K562 (cell line): ENCODE measurements at regions not wholly inside any gene's neighbourhood (a gene's known extent, or its start where the extent isn't known, plus 50 kb on each side); places are given as distances from the start of the nearest gene placed in this dataset.

Experiments used
- CCNT2 ChIP-seq: IDR thresholded peaks from 2 replicates; pipeline ENCODE4 v1.6.1; 2011; ENCODE audit warnings: borderline replicate concordance, low read depth, mild to moderate bottlenecking, moderate library complexity, mixed read lengths, low read length; ENCODE audit not compliant: insufficient read length; ENCODE audit errors: extremely low read depth
- CTCF ChIP-seq, 3 experiments: IDR thresholded peaks in 2 of 3; conservative IDR thresholded peaks in 1 of 3; 2 replicates each; pipeline ENCODE4 v1.5.1; 2011 to 2012; ENCODE audit warnings: low read length in 3 of 3, mild to moderate bottlenecking in 3 of 3, control low read depth in 2 of 3, improper control_type of control experiment in 1 of 3, inconsistent platforms in 1 of 3, low read depth in 1 of 3, mixed read lengths in 1 of 3, moderate library complexity in 1 of 3; ENCODE audit not compliant: insufficient read depth in 2 of 3
- GATA2 ChIP-seq: sonication (generic); formaldehyde crosslinking; IDR thresholded peaks from 2 replicates; pipeline ENCODE4 v1.4.0; 2020; ENCODE audit warnings: mild to moderate bottlenecking, missing genetic modification reagents
- IRF1 ChIP-seq: sonication (generic); formaldehyde crosslinking; IDR thresholded peaks from 2 replicates; pipeline ENCODE4 v1.8.0; 2022; ENCODE audit warnings: missing genetic modification reagents, mild to moderate bottlenecking, borderline replicate concordance
- PHF8 ChIP-seq: fragments of 200-600 bp; sonication (generic); IDR thresholded peaks from 2 replicates; pipeline ENCODE4 v1.6.1; 2012; ENCODE audit warnings: mixed run types, mild to moderate bottlenecking, inconsistent platforms, low read length, moderate library complexity, borderline replicate concordance
- RCOR1 ChIP-seq, 2 experiments: IDR thresholded peaks; 2 replicates each; pipeline ENCODE4 v1.6.1; 2012; ENCODE audit warnings: low read depth in 2 of 2, low read length in 2 of 2, borderline replicate concordance in 1 of 2, improper control_type of control experiment in 1 of 2
- RFX5 ChIP-seq: IDR thresholded peaks from 2 replicates; pipeline ENCODE4 v1.6.1; 2011; ENCODE audit warnings: low read depth, mild to moderate bottlenecking, improper control_type of control experiment, low read length
- SMAD1 ChIP-seq: fragments of 150-350 bp; IDR thresholded peaks from 2 replicates; pipeline ENCODE4 v1.6.1; 2014; ENCODE audit warnings: low read length, low read depth; ENCODE audit not compliant: partially characterized antibody
- STAG1 ChIP-seq: sonication (generic); formaldehyde crosslinking; IDR thresholded peaks from 2 replicates; pipeline ENCODE4 v1.5.0; 2020; ENCODE audit warnings: missing genetic modification reagents, borderline replicate concordance
- ZNF133 ChIP-seq: fragments of 250-450 bp; sonication (Bioruptor Pico); IDR thresholded peaks from 2 replicates; pipeline ENCODE4 v1.4.0; 2020; ENCODE audit warnings: mild to moderate bottlenecking

GRCh38 chr5:142250119-142250518 is 74.7 kb downstream of the SPRY4 start:
- TF ChIP-seq RCOR1 (IDR thresholded peaks at IDR 0.05; ENCODE audit: borderline replicate concordance in 1 of 2, low read depth in 2 of 2, low read length in 2 of 2) (no peak), CTCF (IDR thresholded peaks at IDR 0.05 in 2 of 3, conservative IDR thresholded peaks at IDR 0.05 in 1 of 3; ENCODE audit: insufficient read depth in 2 of 3, low read depth in 1 of 3, low read length in 3 of 3) (no peak), GATA2 (CRISPR knock-in tag) (no peak), RFX5 (no peak), CCNT2 (no peak), STAG1 (no peak), IRF1 (CRISPR knock-in tag) (no peak), PHF8 (no peak), SMAD1 (no peak), ZNF133 (no peak)
